ENCODE measurements at regions not wholly inside any gene's neighbourhood (a gene's known extent, or its start where the extent isn't known, plus 50 kb on each side); places are given as distances from the start of the nearest gene placed in this dataset.

- H3K27me3 Mint-ChIP-seq (ENCODE audit: low read depth) = no peaks in the 10 kb centered on the region
- H3K4me3 Mint-ChIP-seq = no peak overlapping the region
- no peaks in the 10 kb centered on the region for H3K36me3 Mint-ChIP-seq (ENCODE audit: low read depth)
- peaks cover 6% of the 10 kb centered on the region for H3K9me3 Mint-ChIP-seq
- no peak overlapping the region for H3K27ac Mint-ChIP-seq
- no peak for TF ChIP-seq CTCF (IDR thresholded peaks at IDR 0.05; ENCODE audit: unreplicated experiment in 3 of 3)
- H3K4me1 Mint-ChIP-seq = peaks cover 14% of the 10 kb centered on the region
Measured at GRCh38 chr5:15353086-15353645, 146.8 kb upstream of the FBXL7 start.

DNA sequence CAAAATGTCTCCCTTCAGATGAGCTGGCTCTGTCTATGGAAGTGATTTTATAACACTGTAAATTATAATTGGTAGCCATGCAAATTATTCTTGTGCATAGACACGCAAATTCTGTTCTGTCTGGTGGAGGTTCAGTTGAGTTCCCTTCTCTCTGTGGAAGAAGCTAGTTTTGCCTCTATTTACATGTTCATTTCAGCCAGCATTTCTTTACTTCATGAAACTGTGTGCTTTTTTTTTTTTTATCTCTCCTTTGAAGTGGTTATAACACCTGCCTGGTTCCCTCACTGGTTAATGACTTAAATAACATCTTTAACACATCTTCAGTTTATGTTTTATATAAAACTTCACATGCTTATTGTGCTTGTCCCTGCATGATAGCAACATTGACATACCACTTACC is 149.4 kb upstream of the FBXL7 start:
- no peak overlapping the region for H3K27ac Mint-ChIP-seq

GRCh38 chr5:15346738-15347137 is 153.2 kb upstream of the FBXL7 start:
- Mint-ChIP-seq H3K27me3 (ENCODE audit: low read depth) (no peaks in the 10 kb centered on the region), H3K27ac (no peak overlapping the region), H3K9me3 (no peaks in the 10 kb centered on the region), H3K4me3 (no peak overlapping the region), H3K4me1 (no peaks in the 10 kb centered on the region), H3K36me3 (ENCODE audit: low read depth) (no peaks in the 10 kb centered on the region)
- no peak for TF ChIP-seq CTCF (IDR thresholded peaks at IDR 0.05; ENCODE audit: unreplicated experiment in 3 of 3)

More for the DNA sequence above, 149.4 kb upstream of the FBXL7 start:
- Mint-ChIP-seq H3K27me3 (ENCODE audit: low read depth) (no peaks in the 10 kb centered on the region), H3K9me3 (peaks cover 3% of the 10 kb centered on the region), H3K4me1 (peaks cover 14% of the 10 kb centered on the region), H3K4me3 (no peak overlapping the region), H3K36me3 (ENCODE audit: low read depth) (no peaks in the 10 kb centered on the region)
- no peak for TF ChIP-seq CTCF (IDR thresholded peaks at IDR 0.05; ENCODE audit: unreplicated experiment in 3 of 3)

DNA sequence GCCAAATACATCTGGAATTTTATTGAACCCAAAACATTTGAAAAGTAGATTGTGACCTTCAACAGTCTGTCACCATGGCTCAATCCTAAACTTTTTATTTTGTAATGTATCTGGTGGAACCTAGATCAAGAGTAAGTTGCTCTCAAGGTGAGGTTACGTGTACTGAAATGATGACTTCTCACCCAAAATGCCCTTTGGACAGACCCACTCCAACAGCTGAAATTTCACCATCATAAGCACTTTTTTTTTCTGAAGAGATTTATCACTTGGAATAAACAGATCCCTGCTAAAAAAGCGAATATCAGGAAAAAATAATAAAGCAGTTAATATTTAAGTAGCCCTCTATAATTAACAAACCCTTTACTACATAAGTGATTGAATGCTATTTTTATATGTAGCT is 155.0 kb upstream of the FBXL7 start:
- peaks cover 1% of the 10 kb centered on the region for H3K9me3 Mint-ChIP-seq
- TF ChIP-seq CTCF (IDR thresholded peaks at IDR 0.05; ENCODE audit: unreplicated experiment in 3 of 3) = no peak
- no peaks in the 10 kb centered on the region for H3K36me3 Mint-ChIP-seq (ENCODE audit: low read depth)
- H3K27me3 Mint-ChIP-seq (ENCODE audit: low read depth) = no peaks in the 10 kb centered on the region
- no peak overlapping the region for H3K27ac Mint-ChIP-seq
- H3K4me3 Mint-ChIP-seq = no peak overlapping the region
- no peaks in the 10 kb centered on the region for H3K4me1 Mint-ChIP-seq

GRCh38 chr5:15338546-15338945 is 161.4 kb upstream of the FBXL7 start:
- no peaks in the 10 kb centered on the region for H3K4me1 Mint-ChIP-seq
- no peak overlapping the region for H3K27ac Mint-ChIP-seq
- H3K9me3 Mint-ChIP-seq = peaks cover 14% of the 10 kb centered on the region
- H3K27me3 Mint-ChIP-seq (ENCODE audit: low read depth) = peaks cover 4% of the 10 kb centered on the region
- H3K4me3 Mint-ChIP-seq = no peak overlapping the region
- TF ChIP-seq CTCF (IDR thresholded peaks at IDR 0.05; ENCODE audit: unreplicated experiment in 3 of 3) = no peak
- peaks cover 8% of the 10 kb centered on the region for H3K36me3 Mint-ChIP-seq (ENCODE audit: low read depth)

DNA sequence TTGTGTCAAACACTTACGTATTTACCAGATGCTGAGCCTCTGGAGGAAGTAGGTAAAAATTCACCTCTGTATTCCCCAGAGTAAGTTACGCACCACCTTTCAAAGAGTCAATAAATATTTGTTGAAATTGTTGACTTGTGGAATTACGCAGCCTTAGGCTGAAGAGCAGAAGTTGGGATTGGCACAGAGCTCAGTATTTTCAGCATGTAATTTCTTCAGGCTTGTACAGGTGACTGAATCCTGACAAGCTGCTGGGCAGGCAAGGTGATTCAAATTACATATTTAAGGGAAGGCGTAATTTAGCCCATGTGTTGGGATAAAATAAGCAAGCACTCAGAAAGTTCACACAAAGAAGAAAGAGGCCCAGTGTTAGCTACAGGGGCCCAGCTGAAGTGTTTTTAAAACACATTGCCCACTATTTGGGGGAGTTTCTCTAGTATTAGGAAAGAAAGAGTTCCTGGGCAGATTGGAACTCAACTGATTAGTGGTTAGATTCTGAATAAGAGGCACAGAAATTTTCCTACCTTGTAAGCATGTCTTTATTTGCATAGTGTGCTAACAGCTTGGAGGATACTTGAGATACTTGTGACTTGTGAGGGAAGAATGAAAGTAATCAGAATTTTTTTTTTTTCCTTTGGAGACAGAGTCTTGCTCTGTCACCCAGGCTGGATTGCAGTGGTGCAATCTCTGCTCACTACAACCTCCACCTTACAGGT is 165.3 kb upstream of the FBXL7 start:
- peaks cover 14% of the 10 kb centered on the region for H3K9me3 Mint-ChIP-seq

More for the DNA sequence above, 165.3 kb upstream of the FBXL7 start:
- no peak for TF ChIP-seq CTCF (IDR thresholded peaks at IDR 0.05; ENCODE audit: unreplicated experiment in 3 of 3)
- H3K4me1 Mint-ChIP-seq = no peaks in the 10 kb centered on the region
- no peak overlapping the region for H3K4me3 Mint-ChIP-seq
- peaks cover 8% of the 10 kb centered on the region for H3K36me3 Mint-ChIP-seq (ENCODE audit: low read depth)
- H3K27ac Mint-ChIP-seq = no peak overlapping the region
- H3K27me3 Mint-ChIP-seq (ENCODE audit: low read depth) = peaks cover 4% of the 10 kb centered on the region

All from nephron (organoid).